WTC11 (cell line): ENCODE measurements at regions not wholly inside any gene's neighbourhood (a gene's known extent, or its start where the extent isn't known, plus 50 kb on each side); places are given as distances from the start of the nearest gene placed in this dataset.

Experiments
- ATAC-seq: fragments of 200-7000 bp; cut with Tn5 transposase; 2 replicates; pipeline ENCODE4 v1.10.0; 2021; ENCODE audit warnings: mild to moderate bottlenecking, moderate library complexity
- CTCF ChIA-PET: fragments of 300-600 bp; sonication (Branson Sonifier 250); formaldehyde crosslinking; loops from one replicate; lab custom pipeline; 2021; ENCODE audit warnings: antibody characterized with exemption; lab: Charles Lee
- POLR2A ChIA-PET: fragments of 350-600 bp; sonication (Branson Sonifier 250); formaldehyde crosslinking; loops from one replicate; lab custom pipeline; 2021; ENCODE audit warnings: antibody characterized with exemption; lab: Charles Lee
- DNase-seq: peaks from one replicate; pipeline ENCODE4 v3.0.0; 2021; ENCODE audit warnings: low spot score
- H3K27ac Mint-ChIP-seq: 2 replicates; pipeline ENCODE4 v1.8.0; 2021; ENCODE audit warnings: mixed read lengths
- H3K27me3 Mint-ChIP-seq: 2 replicates; pipeline ENCODE4 v1.8.0; 2021; ENCODE audit warnings: low read depth, mild to moderate bottlenecking, moderate library complexity, mixed read lengths
- H3K36me3 Mint-ChIP-seq: 2 replicates; pipeline ENCODE4 v1.8.0; 2021; ENCODE audit warnings: mixed read lengths
- H3K4me1 Mint-ChIP-seq: 2 replicates; pipeline ENCODE4 v1.8.0; 2022; ENCODE audit warnings: mixed read lengths
- H3K4me3 Mint-ChIP-seq: 2 replicates; pipeline ENCODE4 v1.8.0; 2021; ENCODE audit warnings: mild to moderate bottlenecking, moderate library complexity, mixed read lengths
- H3K9me3 Mint-ChIP-seq: 2 replicates; pipeline ENCODE4 v1.8.0; 2021; ENCODE audit warnings: mixed read lengths
- ARID4B ChIP-seq: sonication (generic); formaldehyde crosslinking; IDR thresholded peaks from 2 replicates; pipeline ENCODE4 v1.8.0; 2023; ENCODE audit warnings: missing genetic modification reagents, mild to moderate bottlenecking, borderline replicate concordance
- CREM ChIP-seq: sonication (generic); formaldehyde crosslinking; IDR thresholded peaks from 2 replicates; pipeline ENCODE4 v1.8.1; 2022; ENCODE audit warnings: mild to moderate bottlenecking, missing genetic modification reagents, moderate library complexity
- ELF4 ChIP-seq: sonication (generic); formaldehyde crosslinking; IDR thresholded peaks from 2 replicates; pipeline ENCODE4 v1.8.1; 2022; ENCODE audit warnings: low read depth, mild to moderate bottlenecking, moderate library complexity, missing genetic modification reagents
- ERG ChIP-seq: fragments of 250-450 bp; sonication (Bioruptor Pico); IDR thresholded peaks from 2 replicates; pipeline ENCODE4 v1.8.0; 2021; ENCODE audit warnings: mild to moderate bottlenecking
- ETV6 ChIP-seq: sonication (generic); formaldehyde crosslinking; IDR thresholded peaks from 2 replicates; pipeline ENCODE4 v1.8.1; 2022; ENCODE audit warnings: mild to moderate bottlenecking, missing genetic modification reagents
- FOXP1 ChIP-seq: sonication (generic); formaldehyde crosslinking; IDR thresholded peaks from 2 replicates; pipeline ENCODE4 v1.8.0; 2022; ENCODE audit warnings: missing genetic modification reagents, mild to moderate bottlenecking, moderate library complexity, borderline replicate concordance
- GTF2I ChIP-seq: fragments of 250-450 bp; sonication (Bioruptor Pico); conservative IDR thresholded peaks from 2 replicates; pipeline ENCODE4 v1.4.0; 2021; ENCODE audit warnings: mild to moderate bottlenecking
- IRF2 ChIP-seq: sonication (generic); formaldehyde crosslinking; IDR thresholded peaks from 2 replicates; pipeline ENCODE4 v1.8.0; 2022; ENCODE audit warnings: low read depth, missing genetic modification reagents, borderline replicate concordance
- JUN ChIP-seq: sonication (generic); formaldehyde crosslinking; IDR thresholded peaks from 2 replicates; pipeline ENCODE4 v1.8.0; 2023; ENCODE audit warnings: mild to moderate bottlenecking, missing genetic modification reagents
- MYBL2 ChIP-seq: sonication (generic); formaldehyde crosslinking; IDR thresholded peaks from 2 replicates; pipeline ENCODE4 v1.8.1; 2023; ENCODE audit warnings: mild to moderate bottlenecking, moderate library complexity, missing genetic modification reagents
- PRRX2 ChIP-seq: fragments of 250-450 bp; sonication (Bioruptor Pico); IDR thresholded peaks from 2 replicates; pipeline ENCODE4 v1.8.0; 2021; ENCODE audit warnings: mild to moderate bottlenecking
- RORB ChIP-seq: fragments of 250-450 bp; sonication (Bioruptor Pico); IDR thresholded peaks from 2 replicates; pipeline ENCODE4 v1.9.0; 2021; ENCODE audit warnings: mild to moderate bottlenecking
- TCF7 ChIP-seq: sonication (generic); formaldehyde crosslinking; IDR thresholded peaks from 2 replicates; pipeline ENCODE4 v1.8.0; 2022; ENCODE audit warnings: mild to moderate bottlenecking, low read depth, missing genetic modification reagents, moderate library complexity
- ZNF121 ChIP-seq: sonication (generic); formaldehyde crosslinking; IDR thresholded peaks from 2 replicates; pipeline ENCODE4 v1.8.0; 2023; ENCODE audit warnings: missing genetic modification reagents
- ZNF138 ChIP-seq: sonication (generic); formaldehyde crosslinking; conservative IDR thresholded peaks from 2 replicates; pipeline ENCODE4 v1.8.1; 2022; ENCODE audit warnings: mild to moderate bottlenecking, moderate library complexity, missing genetic modification reagents
- ZNF263 ChIP-seq: sonication (generic); formaldehyde crosslinking; IDR thresholded peaks from 2 replicates; pipeline ENCODE4 v1.8.1; 2022; ENCODE audit warnings: low read depth, mild to moderate bottlenecking, moderate library complexity, missing genetic modification reagents
- ZNF423 ChIP-seq: fragments of 250-450 bp; sonication (Bioruptor Pico); IDR thresholded peaks from 2 replicates; pipeline ENCODE4 v2.1.2; 2022; ENCODE audit warnings: mild to moderate bottlenecking, moderate library complexity
- TF ChIP-seq, protein P1 (sequence below): sonication (generic); formaldehyde crosslinking; IDR thresholded peaks from 2 replicates; pipeline ENCODE4 v1.8.1; 2022; ENCODE audit warnings: missing genetic modification reagents, borderline replicate concordance
- TF ChIP-seq, protein P2 (sequence below): fragments of 250-450 bp; sonication (Bioruptor Pico); IDR thresholded peaks from 2 replicates; pipeline ENCODE4 v1.9.0; 2021; ENCODE audit warnings: moderate library complexity, mild to moderate bottlenecking, inconsistent platforms, borderline replicate concordance
- TF ChIP-seq, protein P3 (sequence below): sonication (generic); formaldehyde crosslinking; IDR thresholded peaks from 2 replicates; pipeline ENCODE4 v1.8.0; 2023; ENCODE audit warnings: missing genetic modification reagents
- TF ChIP-seq, protein P4 (sequence below): sonication (generic); formaldehyde crosslinking; IDR thresholded peaks from 2 replicates; pipeline ENCODE4 v1.8.1; 2023; ENCODE audit warnings: mild to moderate bottlenecking, missing genetic modification reagents
- TF ChIP-seq, protein P5 (sequence below): sonication (generic); formaldehyde crosslinking; IDR thresholded peaks from 2 replicates; pipeline ENCODE4 v1.8.0; 2022; ENCODE audit warnings: mild to moderate bottlenecking, missing genetic modification reagents

DNA sequence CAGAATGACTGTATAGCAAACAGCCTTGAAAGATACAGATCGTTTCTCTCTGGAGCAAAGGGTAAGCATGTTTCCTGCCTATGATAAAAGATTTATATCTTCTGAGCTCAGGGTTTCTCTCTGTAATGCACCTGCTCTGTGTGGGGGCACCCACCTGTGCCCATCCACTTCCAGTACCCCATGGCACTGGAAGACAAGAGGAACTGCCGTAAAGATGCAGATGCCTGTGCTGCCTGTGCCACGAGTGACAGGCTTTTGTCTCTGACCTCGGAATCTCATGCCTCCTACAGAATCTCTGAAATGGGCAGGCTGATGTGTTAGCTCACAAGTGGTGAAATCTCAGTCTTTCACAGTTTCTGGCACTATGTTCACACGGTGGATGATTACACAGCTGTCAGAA lies 50.3 kb upstream of the ATP11A start:
- Mint-ChIP-seq H3K4me3 (no peak overlapping the region), H3K4me1 (peaks cover 30% of the 10 kb centered on the region), H3K27me3 (peaks cover 33% of the 10 kb centered on the region)
- CTCF ChIA-PET = interaction anchor here (0.8 to 2.1 kb wide), 5 partner anchors 22 to 279 kb away, joined by 3 to 17 read pairs (median 5); no protein-coding TSS in a partner anchor
- no peak for TF ChIP-seq ETV6
- TF ChIP-seq, protein P1, sequence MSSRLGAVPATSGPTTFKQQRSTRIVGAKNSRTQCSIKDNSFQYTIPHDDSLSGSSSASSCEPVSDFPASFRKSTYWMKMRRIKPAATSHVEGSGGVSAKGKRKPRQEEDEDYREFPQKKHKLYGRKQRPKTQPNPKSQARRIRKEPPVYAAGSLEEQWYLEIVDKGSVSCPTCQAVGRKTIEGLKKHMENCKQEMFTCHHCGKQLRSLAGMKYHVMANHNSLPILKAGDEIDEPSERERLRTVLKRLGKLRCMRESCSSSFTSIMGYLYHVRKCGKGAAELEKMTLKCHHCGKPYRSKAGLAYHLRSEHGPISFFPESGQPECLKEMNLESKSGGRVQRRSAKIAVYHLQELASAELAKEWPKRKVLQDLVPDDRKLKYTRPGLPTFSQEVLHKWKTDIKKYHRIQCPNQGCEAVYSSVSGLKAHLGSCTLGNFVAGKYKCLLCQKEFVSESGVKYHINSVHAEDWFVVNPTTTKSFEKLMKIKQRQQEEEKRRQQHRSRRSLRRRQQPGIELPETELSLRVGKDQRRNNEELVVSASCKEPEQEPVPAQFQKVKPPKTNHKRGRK (CRISPR knock-in tag) = no peak
- no peak for TF ChIP-seq CREM (CRISPR knock-in tag)
- TF ChIP-seq, protein P2, sequence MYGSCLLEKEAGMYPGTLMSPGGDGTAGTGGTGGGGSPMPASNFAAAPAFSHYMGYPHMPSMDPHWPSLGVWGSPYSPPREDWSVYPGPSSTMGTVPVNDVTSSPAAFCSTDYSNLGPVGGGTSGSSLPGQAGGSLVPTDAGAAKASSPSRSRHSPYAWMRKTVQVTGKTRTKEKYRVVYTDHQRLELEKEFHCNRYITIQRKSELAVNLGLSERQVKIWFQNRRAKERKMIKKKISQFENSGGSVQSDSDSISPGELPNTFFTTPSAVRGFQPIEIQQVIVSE = no peak
- TF ChIP-seq, protein P3, sequence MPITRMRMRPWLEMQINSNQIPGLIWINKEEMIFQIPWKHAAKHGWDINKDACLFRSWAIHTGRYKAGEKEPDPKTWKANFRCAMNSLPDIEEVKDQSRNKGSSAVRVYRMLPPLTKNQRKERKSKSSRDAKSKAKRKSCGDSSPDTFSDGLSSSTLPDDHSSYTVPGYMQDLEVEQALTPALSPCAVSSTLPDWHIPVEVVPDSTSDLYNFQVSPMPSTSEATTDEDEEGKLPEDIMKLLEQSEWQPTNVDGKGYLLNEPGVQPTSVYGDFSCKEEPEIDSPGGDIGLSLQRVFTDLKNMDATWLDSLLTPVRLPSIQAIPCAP (CRISPR knock-in tag) = no peak
- no peak for TF ChIP-seq ERG (CRISPR knock-in tag)
- TF ChIP-seq, all 79 proteins: peak for 0
- Mint-ChIP-seq H3K9me3 (no peaks in the 10 kb centered on the region), H3K36me3 (no peaks in the 10 kb centered on the region), H3K27ac (no peak overlapping the region)
- DNase-seq (no peak), ATAC-seq (no peak)
- POLR2A ChIA-PET = no interaction called here

- POLR2A ChIA-PET = no interaction called here
- no peaks in the 10 kb centered on the region for H3K36me3 Mint-ChIP-seq
- TF ChIP-seq RORB (CRISPR knock-in tag) (no peak), ZNF121 (CRISPR knock-in tag) (no peak), TCF7 (CRISPR knock-in tag) (no peak), ERG (CRISPR knock-in tag) (no peak), GTF2I (CRISPR knock-in tag) (no peak), FOXP1 (CRISPR knock-in tag) (no peak), ARID4B (no peak), JUN (CRISPR knock-in tag) (no peak), ZNF263 (CRISPR knock-in tag) (no peak), ZNF138 (no peak), ZNF423 (CRISPR knock-in tag) (no peak), ELF4 (no peak), IRF2 (no peak), PRRX2 (CRISPR knock-in tag) (no peak), MYBL2 (no peak)
- TF ChIP-seq, protein P4, sequence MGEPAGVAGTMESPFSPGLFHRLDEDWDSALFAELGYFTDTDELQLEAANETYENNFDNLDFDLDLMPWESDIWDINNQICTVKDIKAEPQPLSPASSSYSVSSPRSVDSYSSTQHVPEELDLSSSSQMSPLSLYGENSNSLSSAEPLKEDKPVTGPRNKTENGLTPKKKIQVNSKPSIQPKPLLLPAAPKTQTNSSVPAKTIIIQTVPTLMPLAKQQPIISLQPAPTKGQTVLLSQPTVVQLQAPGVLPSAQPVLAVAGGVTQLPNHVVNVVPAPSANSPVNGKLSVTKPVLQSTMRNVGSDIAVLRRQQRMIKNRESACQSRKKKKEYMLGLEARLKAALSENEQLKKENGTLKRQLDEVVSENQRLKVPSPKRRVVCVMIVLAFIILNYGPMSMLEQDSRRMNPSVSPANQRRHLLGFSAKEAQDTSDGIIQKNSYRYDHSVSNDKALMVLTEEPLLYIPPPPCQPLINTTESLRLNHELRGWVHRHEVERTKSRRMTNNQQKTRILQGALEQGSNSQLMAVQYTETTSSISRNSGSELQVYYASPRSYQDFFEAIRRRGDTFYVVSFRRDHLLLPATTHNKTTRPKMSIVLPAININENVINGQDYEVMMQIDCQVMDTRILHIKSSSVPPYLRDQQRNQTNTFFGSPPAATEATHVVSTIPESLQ (CRISPR knock-in tag) = no peak
- TF ChIP-seq, protein P5, sequence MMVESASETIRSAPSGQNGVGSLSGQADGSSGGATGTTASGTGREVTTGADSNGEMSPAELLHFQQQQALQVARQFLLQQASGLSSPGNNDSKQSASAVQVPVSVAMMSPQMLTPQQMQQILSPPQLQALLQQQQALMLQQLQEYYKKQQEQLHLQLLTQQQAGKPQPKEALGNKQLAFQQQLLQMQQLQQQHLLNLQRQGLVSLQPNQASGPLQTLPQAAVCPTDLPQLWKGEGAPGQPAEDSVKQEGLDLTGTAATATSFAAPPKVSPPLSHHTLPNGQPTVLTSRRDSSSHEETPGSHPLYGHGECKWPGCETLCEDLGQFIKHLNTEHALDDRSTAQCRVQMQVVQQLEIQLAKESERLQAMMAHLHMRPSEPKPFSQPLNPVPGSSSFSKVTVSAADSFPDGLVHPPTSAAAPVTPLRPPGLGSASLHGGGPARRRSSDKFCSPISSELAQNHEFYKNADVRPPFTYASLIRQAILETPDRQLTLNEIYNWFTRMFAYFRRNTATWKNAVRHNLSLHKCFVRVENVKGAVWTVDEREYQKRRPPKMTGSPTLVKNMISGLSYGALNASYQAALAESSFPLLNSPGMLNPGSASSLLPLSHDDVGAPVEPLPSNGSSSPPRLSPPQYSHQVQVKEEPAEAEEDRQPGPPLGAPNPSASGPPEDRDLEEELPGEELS (CRISPR knock-in tag) = no peak
Measured at GRCh38 chr13:112638919-112639318, 50.9 kb upstream of the ATP11A start.

More at GRCh38 chr13:112638919-112639318, 50.9 kb upstream of the ATP11A start:
- Mint-ChIP-seq H3K9me3 (no peaks in the 10 kb centered on the region), H3K27me3 (peaks cover 33% of the 10 kb centered on the region), H3K4me3 (no peak overlapping the region), H3K4me1 (peaks cover 30% of the 10 kb centered on the region), H3K27ac (no peak overlapping the region)
- no peak for ATAC-seq
- CTCF ChIA-PET = interaction anchor here (0.9 to 3.4 kb wide), 3 partner anchors 19 to 95 kb away, joined by 3 to 11 read pairs (median 4); no protein-coding TSS in a partner anchor
- no peak for DNase-seq
